GM23338 (cell line): ENCODE measurements at regions not wholly inside any gene's neighbourhood (a gene's known extent, or its start where the extent isn't known, plus 50 kb on each side); places are given as distances from the start of the nearest gene placed in this dataset.

Experiments
- ETS1 ChIP-seq: IDR thresholded peaks from 2 replicates; pipeline ENCODE4 v1.6.1; 2016; ENCODE audit warnings: antibody characterized with exemption
- EZH2 ChIP-seq: fragments of 200-600 bp; sonication (generic); IDR thresholded peaks from one replicate; pipeline ENCODE4 v1.8.0; 2017; ENCODE audit warnings: antibody characterized with exemption, mild to moderate bottlenecking, low read depth; ENCODE audit not compliant: unreplicated experiment
- POLR2AphosphoS5 ChIP-seq: IDR thresholded peaks from 2 replicates; pipeline ENCODE4 v1.6.1; 2016; ENCODE audit warnings: antibody characterized with exemption, low read depth
- REST ChIP-seq: IDR thresholded peaks from one replicate; pipeline ENCODE4 v1.6.1; 2018; ENCODE audit warnings: antibody characterized with exemption; ENCODE audit not compliant: unreplicated experiment
- STAT1 ChIP-seq: IDR thresholded peaks from one replicate; pipeline ENCODE4 v1.6.1; 2016; ENCODE audit warnings: antibody characterized with exemption; ENCODE audit not compliant: unreplicated experiment
- ZNF114 ChIP-seq: fragments of 250-450 bp; sonication (Bioruptor Pico); IDR thresholded peaks from 2 replicates; pipeline ENCODE4 v1.5.0; 2020; ENCODE audit warnings: mild to moderate bottlenecking, moderate library complexity
- ZNF331 ChIP-seq: fragments of 250-450 bp; sonication (Bioruptor Pico); IDR thresholded peaks from 2 replicates; pipeline ENCODE4 v1.5.0; 2020; ENCODE audit warnings: low read depth, mild to moderate bottlenecking, moderate library complexity
- ZNF462 ChIP-seq: fragments of 250-450 bp; sonication (Bioruptor Pico); IDR thresholded peaks from 2 replicates; pipeline ENCODE4 v1.5.0; 2020; ENCODE audit warnings: mild to moderate bottlenecking, moderate library complexity

- TF ChIP-seq ZNF462 (CRISPR knock-in tag) (no peak), REST (no peak), ZNF331 (CRISPR knock-in tag) (no peak), EZH2 (no peak), POLR2AphosphoS5 (no peak), STAT1 (no peak), ETS1 (no peak), ZNF114 (CRISPR knock-in tag) (no peak)
Observed at GRCh38 chr20:22446613-22447446, 137.5 kb downstream of the FOXA2 start (continued).
